RWPE2 (cell line): ENCODE measurements at regions not wholly inside any gene's neighbourhood (a gene's known extent, or its start where the extent isn't known, plus 50 kb on each side); places are given as distances from the start of the nearest gene placed in this dataset.

ENCODE experiments used
- ATAC-seq: fragments of 200-7000 bp; cut with Tn5 transposase; 3 replicates; pipeline ENCODE4 v1.9.1; 2021; ENCODE audit warnings: low read depth
- DNase-seq: peaks from one replicate; pipeline ENCODE4 v3.0.0-alpha.2; 2020; ENCODE audit warnings: low spot score
- H3K27ac ChIP-seq: fragments of 450-650 bp; 2 replicates; pipeline ENCODE4 v1.5.1; 2017; ENCODE audit warnings: mild to moderate bottlenecking; ENCODE audit not compliant: poor library complexity, severe bottlenecking
- H3K27me3 ChIP-seq: fragments of 250-450 bp; sonication (Bioruptor Pico); 2 replicates; pipeline ENCODE4 v1.5.1; 2021; ENCODE audit warnings: mild to moderate bottlenecking, moderate library complexity; ENCODE audit not compliant: insufficient read depth, poor library complexity, severe bottlenecking
- H3K36me3 ChIP-seq: fragments of 250-450 bp; sonication (Bioruptor Pico); 2 replicates; pipeline ENCODE4 v1.5.1; 2020; ENCODE audit warnings: low read depth, mild to moderate bottlenecking, moderate library complexity
- H3K4me1 ChIP-seq: fragments of 250-450 bp; sonication (Bioruptor Pico); 2 replicates; pipeline ENCODE4 v1.5.1; 2021; ENCODE audit warnings: mild to moderate bottlenecking, moderate library complexity; ENCODE audit not compliant: insufficient read depth, poor library complexity, severe bottlenecking
- H3K4me3 ChIP-seq: fragments of 250-450 bp; sonication (Bioruptor Pico); 2 replicates; pipeline ENCODE4 v1.5.1; 2021; ENCODE audit warnings: mild to moderate bottlenecking, moderate library complexity; ENCODE audit not compliant: severe bottlenecking
- H3K9me3 ChIP-seq: fragments of 250-450 bp; sonication (Bioruptor Pico); 2 replicates; pipeline ENCODE4 v1.5.1; 2021; ENCODE audit warnings: mild to moderate bottlenecking, moderate library complexity; ENCODE audit not compliant: severe bottlenecking
- CTCF ChIP-seq: fragments of 450-650 bp; IDR thresholded peaks from one replicate; pipeline ENCODE4 v1.5.1; 2017; ENCODE audit warnings: mild to moderate bottlenecking, moderate library complexity; ENCODE audit not compliant: poor library complexity, severe bottlenecking

GRCh38 chr2:188676010-188676400 is 298.2 kb upstream of the COL3A1 start:
- no peaks in the 10 kb centered on the region for H3K9me3 ChIP-seq
- H3K27ac ChIP-seq = no peak overlapping the region
- H3K4me1 ChIP-seq = no peaks in the 10 kb centered on the region
- no peak for ATAC-seq
- H3K36me3 ChIP-seq = no peaks in the 10 kb centered on the region
- DNase-seq = no peak
- no peak overlapping the region for H3K4me3 ChIP-seq
- no peaks in the 10 kb centered on the region for H3K27me3 ChIP-seq
- no peak for TF ChIP-seq CTCF

- Histone ChIP-seq H3K27me3 (no peaks in the 10 kb centered on the region), H3K4me3 (no peak overlapping the region), H3K4me1 (no peaks in the 10 kb centered on the region), H3K9me3 (no peaks in the 10 kb centered on the region), H3K36me3 (no peaks in the 10 kb centered on the region), H3K27ac (no peak overlapping the region)
- no peak for TF ChIP-seq CTCF
- DNase-seq = no peak
- no peak for ATAC-seq
Measured at GRCh38 chr2:188677142-188677541, 297.0 kb upstream of the COL3A1 start.

- H3K27me3 ChIP-seq = no peaks in the 10 kb centered on the region
- no peaks in the 10 kb centered on the region for H3K9me3 ChIP-seq
- no peaks in the 10 kb centered on the region for H3K36me3 ChIP-seq
- no peak overlapping the region for H3K27ac ChIP-seq
- no peaks in the 10 kb centered on the region for H3K4me1 ChIP-seq
- TF ChIP-seq CTCF = no peak
- DNase-seq (no peak), ATAC-seq (no peak)
- no peak overlapping the region for H3K4me3 ChIP-seq
Measured at GRCh38 chr2:188678882-188679281, 295.3 kb upstream of the COL3A1 start.

DNA sequence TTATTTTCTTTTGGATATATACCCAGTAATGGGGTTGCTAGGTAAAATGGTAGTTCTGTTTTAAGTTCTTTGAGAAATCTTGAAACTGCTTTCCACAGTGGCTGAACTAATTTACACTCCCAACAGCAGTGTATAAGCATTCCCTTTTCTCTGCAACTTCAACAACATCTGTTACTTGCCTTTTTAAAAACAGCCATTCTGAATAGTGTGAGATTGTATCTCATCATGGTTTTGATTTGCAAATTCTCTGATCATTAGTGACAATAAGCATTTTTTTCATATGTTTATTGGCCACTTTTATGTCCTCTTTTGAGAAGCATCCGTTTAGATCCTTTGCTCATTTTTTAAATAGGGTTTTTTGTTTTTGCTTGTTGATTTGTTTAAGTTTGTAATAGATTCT is 291.3 kb upstream of the COL3A1 start:
- H3K9me3 ChIP-seq = no peaks in the 10 kb centered on the region
- H3K36me3 ChIP-seq = no peaks in the 10 kb centered on the region
- no peak for ATAC-seq
- no peaks in the 10 kb centered on the region for H3K27me3 ChIP-seq
- H3K27ac ChIP-seq = no peak overlapping the region
- TF ChIP-seq CTCF = no peak
- no peak for DNase-seq
- H3K4me1 ChIP-seq = no peaks in the 10 kb centered on the region
- no peak overlapping the region for H3K4me3 ChIP-seq

GRCh38 chr2:188684795-188685194 is 289.4 kb upstream of the COL3A1 start:
- no peak for TF ChIP-seq CTCF
- Histone ChIP-seq H3K4me3 (no peak overlapping the region), H3K27me3 (no peaks in the 10 kb centered on the region), H3K9me3 (no peaks in the 10 kb centered on the region), H3K27ac (no peak overlapping the region), H3K4me1 (no peaks in the 10 kb centered on the region), H3K36me3 (no peaks in the 10 kb centered on the region)
- DNase-seq (no peak), ATAC-seq (no peak)
